ENCODE measurements at regions not wholly inside any gene's neighbourhood (a gene's known extent, or its start where the extent isn't known, plus 50 kb on each side); places are given as distances from the start of the nearest gene placed in this dataset.

DNA sequence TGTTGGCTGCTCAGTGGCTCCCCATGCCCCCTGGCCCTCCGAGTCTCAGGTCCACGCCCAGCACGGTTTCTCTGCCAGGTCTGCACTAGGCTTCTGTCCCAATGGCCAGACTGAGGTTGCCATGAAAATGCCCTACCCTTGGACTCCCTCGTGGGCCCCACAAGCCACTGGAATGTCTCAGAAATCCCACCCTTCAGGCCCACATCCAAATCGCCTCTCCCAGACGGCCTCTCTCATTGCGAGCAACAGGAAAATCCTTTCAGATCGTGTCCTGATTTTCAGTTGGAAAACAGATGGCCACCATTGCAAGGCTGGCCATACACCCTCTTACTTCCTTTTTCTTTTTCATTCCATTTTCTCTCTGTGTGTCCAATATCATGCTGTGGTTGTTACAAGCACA, 77.3 kb downstream of the IRF2BPL start:
- DNase-seq = no peak
- in situ Hi-C loops (cut with HindIII; ENCODE audit: low pct_ligation_motif_present, low pct_unique_long_range_greater_than_20kb, low sequenced_read_pairs) = no loop called here

DNA sequence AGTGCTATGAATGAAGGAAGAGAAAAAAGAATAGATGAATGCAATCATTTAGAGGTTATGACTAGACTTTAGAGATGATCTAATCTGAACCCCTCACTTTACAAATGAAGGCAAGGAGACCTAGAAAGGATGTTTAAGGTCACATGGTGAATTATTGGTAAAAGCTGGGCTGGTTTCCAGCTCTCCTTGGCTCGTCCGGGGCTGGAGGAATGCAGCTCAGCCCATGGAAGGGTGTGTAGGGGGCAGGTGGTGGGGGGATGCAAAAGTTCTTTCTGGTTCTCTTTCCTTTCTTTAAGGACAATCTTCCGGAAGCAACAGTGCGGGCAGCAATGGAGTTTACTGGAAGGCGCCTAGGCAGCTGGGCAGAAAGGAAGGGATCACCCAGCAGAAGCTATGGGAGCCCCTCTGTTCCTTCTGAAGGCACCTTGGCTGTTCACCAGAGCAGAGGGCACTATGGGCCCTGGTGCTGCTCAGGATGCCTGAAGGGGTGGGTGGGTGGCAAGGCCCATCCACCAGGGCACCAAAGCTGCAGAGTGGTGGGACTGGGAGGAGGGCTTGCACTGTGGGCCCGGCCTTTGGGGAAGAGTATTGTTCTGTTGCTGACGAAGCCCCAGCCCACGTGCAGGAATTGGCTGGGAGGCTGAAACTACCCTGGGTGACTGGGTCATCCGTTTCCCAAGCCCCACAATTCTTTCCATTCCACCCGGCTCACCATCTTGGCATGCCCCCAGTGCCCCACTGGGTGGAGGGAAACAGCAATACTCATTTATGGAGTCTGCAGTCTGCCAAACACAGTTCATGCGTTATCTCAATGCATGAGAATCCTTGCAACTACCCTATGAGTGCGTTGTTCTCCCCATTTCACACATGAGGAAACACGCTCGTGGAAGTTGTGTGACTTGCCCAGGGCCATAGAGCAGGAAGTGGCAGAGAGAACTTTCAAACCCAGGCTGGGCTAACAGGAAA, 78.2 kb downstream of the IRF2BPL start:
- peak; percentile 70 for DNase-seq
- in situ Hi-C loops (cut with HindIII; ENCODE audit: low pct_ligation_motif_present, low pct_unique_long_range_greater_than_20kb, low sequenced_read_pairs) = no loop called here

DNA sequence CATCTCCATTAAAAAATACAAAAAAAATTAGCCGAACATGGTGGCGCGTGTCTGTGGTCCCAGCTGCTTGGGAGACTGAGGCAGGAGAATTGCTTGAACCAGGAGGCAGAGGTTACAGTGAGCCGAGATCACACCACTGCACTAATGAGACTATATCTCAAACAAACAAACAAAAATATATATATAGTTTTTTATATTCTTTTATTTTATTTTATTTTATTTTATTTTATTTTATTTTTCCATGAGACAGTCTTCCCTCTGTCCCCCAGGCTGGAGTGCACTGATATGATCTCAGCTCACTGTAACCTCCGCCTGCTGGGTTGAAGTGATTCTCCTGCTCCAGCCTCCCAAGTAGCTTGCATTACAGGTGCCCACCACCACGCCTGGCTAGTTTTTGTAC, 79.5 kb downstream of the IRF2BPL start:
- in situ Hi-C loops (cut with HindIII; ENCODE audit: low pct_ligation_motif_present, low pct_unique_long_range_greater_than_20kb, low sequenced_read_pairs) = no loop called here
- DNase-seq = no peak

DNA sequence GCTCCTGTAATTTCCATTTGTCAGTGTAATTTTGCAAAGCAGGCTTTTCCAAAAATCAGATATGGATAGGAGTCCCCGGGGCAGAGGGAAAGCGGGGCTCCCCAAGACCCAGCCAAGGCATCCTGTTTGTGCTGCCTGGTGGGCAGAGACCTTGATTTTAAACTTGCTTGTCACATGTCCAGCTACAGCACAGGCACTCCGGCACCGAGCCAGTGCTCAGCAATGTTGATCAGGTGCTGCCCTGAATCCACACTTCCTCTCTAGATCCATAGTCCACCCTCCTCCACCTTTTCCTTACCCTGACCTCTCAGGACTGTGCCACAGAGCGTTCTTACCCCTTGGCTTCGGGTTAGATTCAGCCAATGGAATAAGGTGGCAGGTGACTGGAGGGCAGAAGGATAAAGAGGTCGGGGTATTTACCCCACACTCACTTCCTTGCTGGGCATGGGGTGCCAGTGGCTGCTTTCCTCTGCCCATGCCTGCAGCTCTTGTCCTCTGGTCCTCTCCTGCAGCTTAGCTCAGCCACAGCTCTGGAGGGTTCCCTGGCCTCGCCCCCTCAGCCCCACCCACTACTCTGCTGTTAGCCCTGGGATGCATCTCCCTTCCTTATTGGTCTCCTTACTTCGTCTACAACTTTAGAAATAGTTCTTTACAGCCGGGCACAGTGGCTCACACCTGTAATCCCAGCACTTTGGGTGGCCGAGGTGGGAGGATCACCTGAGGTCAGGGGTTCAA, 80.1 kb downstream of the IRF2BPL start:
- no peak for DNase-seq
- in situ Hi-C loops (cut with HindIII; ENCODE audit: low pct_ligation_motif_present, low pct_unique_long_range_greater_than_20kb, low sequenced_read_pairs) = no loop called here

DNA sequence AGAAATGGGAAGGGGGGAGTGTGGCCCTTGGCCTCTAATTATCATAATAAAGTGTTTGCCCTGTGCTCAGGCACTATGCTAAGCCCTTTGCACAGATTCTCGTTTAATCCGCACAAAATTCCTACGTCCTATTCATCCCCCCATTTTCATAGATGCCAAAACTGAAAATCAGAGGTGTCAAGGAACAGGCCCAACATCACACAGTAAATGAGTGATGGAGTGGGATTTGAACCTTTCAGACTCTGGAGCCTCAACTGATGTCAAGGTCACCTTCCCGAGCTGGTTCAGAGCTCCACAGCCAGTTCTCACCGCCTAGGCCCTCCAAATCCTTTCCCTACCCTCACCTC, 80.7 kb downstream of the IRF2BPL start:
- in situ Hi-C loops (cut with HindIII; ENCODE audit: low pct_ligation_motif_present, low pct_unique_long_range_greater_than_20kb, low sequenced_read_pairs) = no loop called here
- DNase-seq = no peak

DNA sequence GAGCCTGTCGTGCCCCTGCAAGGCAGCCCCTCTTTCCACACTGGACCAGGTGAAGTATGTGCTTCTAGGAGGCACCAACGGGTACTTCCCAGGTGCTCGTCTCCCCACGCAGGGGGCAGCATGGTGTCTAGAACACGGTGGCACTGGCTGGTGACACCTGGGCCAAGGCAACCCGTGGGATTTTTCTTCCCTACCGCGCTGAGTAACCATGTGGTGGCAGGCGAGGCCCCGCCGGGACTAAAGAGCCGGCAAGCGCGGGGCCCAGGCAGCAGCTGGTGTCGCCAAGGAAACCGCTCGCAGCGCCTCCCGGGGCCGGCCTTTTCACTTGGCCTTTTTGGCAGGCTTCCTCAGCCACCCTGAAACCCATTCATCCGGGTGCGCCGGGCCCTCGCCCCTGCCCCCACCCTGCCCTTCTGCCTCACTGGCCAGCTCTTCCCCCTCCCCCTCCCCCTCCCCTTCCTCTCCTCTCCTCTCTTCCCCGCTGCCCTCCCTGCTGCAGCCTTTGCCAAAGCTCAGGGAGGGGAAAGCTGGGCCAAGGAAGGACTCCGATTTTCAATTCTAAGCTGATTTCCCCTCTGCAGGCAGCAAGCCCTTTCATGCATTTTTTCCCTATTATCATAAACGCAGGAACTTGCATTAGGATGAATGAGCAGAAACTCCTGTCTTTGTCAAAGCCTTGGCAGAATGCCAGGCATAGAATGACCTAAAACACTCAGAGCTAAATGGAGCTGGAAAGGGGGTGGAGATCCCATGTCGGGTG, 81.2 kb downstream of the IRF2BPL start:
- in situ Hi-C loops (cut with HindIII; ENCODE audit: low pct_ligation_motif_present, low pct_unique_long_range_greater_than_20kb, low sequenced_read_pairs) = no loop called here
- DNase-seq = peak; percentile 91

DNA sequence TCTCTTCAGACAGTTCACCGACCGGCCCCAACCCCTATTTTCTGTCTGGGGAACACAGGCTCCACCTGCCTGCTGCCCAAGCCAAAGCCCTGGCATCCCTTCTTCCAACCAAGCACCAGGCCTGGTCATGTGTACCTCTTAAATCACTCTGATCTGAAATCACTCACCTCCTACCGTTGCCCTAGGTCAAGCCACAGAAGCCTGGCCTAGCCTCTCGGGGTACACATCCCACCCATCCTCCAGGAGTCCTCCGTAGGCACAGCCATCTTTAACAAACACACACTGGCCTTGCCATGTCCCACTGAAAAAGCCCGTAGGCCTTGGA, 81.8 kb downstream of the IRF2BPL start:
- DNase-seq = no peak
- in situ Hi-C loops (cut with HindIII; ENCODE audit: low pct_ligation_motif_present, low pct_unique_long_range_greater_than_20kb, low sequenced_read_pairs) = no loop called here

DNA sequence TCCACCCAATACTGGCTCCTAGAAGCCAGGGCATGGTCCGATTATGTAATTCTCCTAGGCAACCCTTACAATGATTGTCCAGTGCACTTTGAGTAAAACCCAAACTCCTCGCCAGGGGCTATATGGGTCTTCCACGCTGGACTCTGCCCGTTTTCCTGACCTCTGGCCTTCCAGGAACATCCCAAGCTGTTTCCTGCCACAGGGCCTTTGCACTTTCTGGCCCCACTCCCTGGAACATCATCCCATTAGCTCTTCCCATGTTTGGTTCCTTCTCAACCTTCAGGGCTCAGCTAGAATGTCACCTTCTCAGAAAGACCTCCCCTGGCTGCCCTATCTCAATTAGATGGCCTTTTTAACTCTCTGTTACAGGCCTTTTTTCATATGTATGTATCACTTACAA, 85.4 kb downstream of the IRF2BPL start:
- in situ Hi-C loops (cut with HindIII; ENCODE audit: low pct_ligation_motif_present, low pct_unique_long_range_greater_than_20kb, low sequenced_read_pairs) = no loop called here
- DNase-seq = no peak

DNA sequence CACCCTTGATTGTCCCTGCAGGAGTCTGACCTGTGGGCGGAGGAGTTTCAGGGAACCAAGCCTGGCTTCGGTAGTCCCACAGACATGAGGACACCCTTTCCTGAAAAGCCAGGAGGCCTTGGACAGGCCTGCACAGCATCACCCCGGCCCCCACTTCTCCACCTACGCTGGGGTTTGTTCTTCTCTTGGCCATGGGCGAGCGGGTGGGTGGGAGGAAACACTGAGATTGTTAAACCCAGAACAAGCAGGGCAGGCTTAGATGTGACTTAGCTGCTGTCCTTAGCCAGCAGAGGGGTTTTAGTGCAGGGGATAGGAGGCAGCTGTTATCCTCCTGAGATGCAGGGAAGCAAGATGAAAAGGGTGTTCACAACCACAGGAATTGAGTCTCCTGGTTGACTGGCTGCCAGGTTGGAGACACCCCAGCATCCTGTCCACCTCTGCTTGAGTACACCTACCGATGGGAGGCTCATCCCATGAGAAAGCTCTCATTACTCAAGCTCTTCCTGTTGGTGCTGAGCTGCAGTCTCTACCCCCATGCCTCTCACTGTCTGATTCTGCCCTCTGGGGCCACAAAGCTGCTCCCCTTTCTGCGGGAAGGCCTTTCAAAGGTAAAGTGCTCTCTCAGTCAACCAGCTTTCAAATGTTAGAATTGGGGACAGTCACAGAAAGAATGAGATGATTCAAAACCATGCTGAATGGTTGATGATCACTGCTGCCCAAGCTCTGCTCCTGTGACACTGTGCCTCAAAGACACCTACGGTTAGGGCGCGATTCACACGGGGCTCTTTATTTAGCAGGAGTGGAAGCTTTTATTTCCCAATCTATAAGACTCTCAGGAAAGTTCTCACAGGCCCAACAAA, 86.3 kb downstream of the IRF2BPL start:
- in situ Hi-C loops (cut with HindIII; ENCODE audit: low pct_ligation_motif_present, low pct_unique_long_range_greater_than_20kb, low sequenced_read_pairs) = no loop called here
- no peak for DNase-seq

DNA sequence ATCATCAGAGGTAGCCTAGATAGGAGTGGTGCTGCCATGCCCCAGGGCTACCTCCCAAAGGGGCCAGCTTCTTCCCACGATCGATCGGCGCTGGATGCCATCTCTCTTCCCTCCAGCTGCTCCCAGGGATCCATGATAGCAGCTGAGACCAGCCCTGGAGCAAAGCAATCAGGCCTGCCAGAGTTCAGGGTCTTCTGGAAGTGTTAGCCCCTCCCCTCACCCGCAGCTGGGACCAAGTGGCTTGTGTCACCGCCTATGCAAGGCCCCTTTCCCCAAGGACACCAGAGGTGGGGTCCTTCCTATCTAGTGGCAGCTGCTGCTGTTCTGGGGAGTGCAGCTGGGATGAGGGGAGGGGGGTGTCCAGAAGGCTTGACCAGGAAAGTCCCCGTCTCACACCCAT, 87.0 kb downstream of the IRF2BPL start:
- no peak for DNase-seq
- in situ Hi-C loops (cut with HindIII; ENCODE audit: low pct_ligation_motif_present, low pct_unique_long_range_greater_than_20kb, low sequenced_read_pairs) = no loop called here

DNA sequence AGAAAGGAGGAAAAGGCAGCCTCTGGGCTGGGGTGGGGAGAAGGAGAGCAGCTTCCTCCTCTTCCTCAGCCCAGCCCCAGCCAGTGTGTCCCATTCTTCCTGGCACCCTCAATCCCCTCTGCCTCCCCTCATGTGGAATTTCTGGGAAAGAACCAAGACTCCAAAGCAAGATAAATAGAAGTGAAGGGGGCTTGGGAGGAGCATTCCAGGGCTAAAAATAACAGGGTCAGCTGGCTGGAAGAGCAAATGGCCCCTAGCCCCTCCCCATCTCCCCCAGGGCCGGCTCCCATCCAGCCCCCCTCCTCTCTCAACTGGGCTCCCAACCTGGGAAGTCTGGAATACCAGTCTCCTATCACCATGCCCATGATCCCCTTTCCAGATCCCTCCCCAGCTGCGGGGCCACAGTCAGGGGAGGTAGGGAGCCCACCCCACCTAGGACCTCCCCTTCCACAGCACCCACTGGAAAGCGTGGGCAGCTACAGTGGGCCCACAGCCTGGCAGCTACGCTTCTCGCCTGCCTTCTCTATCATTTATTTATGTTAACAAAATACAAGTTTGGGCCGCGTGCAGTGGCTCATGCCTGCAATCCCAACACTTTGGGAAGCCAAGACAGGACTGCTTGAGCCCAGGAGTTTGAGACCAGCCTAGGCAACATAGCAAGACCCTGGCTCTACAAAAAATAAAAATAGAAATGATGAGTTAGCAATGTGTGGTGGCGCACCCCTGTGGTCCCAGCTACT, 88.3 kb downstream of the IRF2BPL start:
- in situ Hi-C loops (cut with HindIII; ENCODE audit: low pct_ligation_motif_present, low pct_unique_long_range_greater_than_20kb, low sequenced_read_pairs) = no loop called here
- no peak for DNase-seq

DNA sequence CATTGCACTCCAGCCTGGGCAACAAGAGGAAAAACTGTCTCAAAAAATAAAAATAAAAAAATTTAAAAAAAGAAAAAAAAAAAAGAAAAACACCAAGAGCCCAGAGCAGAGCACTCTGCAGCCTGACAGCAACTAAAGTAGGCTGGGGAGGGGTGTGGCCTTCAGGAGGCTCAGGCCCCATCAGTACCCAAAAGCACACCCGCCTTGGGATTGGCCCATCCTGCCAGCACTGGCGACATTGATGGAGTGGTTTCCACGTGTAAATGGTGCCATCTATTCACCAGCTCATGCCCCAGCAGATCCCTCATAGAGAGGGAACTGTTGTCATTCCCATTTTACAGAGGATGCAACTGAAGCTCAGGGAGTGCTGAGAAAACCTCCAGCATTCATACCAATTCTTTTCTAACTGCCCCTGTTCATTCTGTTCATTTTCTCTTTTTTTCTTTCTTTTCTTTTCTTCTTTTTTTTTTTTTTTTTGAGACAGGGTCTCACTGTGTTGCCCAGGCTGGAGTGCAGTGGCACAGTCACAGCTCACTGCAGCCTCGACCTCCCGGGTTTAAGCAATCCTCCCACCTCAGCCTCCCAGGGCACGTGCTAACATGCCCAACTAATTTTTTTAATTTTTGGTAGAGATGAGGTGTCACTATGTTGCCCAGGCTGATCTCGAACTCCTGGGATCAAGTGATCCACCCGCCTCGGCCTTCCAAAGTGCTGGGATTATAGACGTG, 89.3 kb downstream of the IRF2BPL start:
- in situ Hi-C loops (cut with HindIII; ENCODE audit: low pct_ligation_motif_present, low pct_unique_long_range_greater_than_20kb, low sequenced_read_pairs) = no loop called here
- no peak for DNase-seq

DNA sequence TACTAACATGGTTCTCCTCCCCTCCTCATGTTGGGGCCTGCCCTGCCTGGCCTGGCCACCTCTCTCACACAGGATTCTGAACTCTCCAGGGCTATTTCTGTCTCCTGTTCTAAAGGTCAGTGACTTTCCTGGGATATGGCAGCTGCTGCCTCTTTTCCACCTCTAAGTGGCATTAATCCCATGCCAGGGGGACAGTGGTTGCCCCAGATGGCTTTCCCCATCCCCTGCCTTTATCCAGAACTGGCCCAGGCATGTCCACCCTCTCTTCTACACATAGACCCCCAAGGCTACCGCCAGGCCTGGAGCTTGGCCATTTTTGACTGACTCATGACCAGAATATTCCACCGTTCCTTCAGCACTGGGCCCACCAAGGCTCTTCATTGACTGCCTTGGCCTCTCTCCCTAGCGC, 90.4 kb downstream of the IRF2BPL start:
- in situ Hi-C loops (cut with HindIII; ENCODE audit: low pct_ligation_motif_present, low pct_unique_long_range_greater_than_20kb, low sequenced_read_pairs) = no loop called here

DNA sequence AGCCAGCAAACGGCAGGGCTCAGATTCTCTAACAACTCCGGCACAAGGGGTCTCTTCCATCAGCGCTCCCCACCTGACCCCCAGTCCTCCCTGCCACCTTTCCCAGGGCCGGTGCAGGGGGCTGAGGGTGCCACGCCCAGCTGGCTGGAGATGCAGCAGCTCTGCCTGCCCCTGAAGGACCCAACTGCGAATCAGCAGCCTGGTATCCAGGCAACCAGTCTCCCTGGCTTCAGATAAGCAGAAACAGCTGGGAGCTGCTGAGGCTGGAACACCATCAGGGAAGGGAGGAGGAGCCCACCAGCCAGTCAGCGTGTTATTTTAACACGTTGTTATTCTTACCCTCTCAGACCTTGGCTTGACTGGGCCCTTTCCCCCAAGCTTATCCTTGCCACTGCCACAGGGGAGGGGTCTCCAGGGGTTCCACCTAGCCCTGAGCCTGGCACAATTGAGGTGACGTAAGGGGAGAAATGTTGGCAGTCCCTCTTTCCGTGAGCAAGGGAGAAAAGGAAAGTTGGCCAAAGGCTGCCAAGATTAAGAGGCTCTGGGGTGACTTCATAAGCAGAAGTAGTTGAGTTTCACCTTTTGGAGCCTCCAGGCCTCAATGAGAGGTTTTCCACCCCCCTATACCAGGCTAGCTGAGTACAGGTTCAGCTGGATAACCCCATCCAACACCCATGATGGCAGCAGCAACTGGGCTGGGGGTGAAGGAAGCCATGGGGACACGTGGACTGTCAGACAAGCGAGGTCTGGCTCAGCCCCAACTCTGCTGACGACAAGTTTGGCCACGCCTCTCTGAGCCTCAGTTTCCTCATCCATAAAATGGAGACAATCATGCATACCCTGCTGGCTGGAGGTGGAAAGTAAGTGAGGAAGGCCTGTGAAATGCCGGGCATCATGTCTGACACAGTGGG, 91.1 kb downstream of the IRF2BPL start:
- in situ Hi-C loops (cut with HindIII; ENCODE audit: low pct_ligation_motif_present, low pct_unique_long_range_greater_than_20kb, low sequenced_read_pairs) = no loop called here
- no peak for DNase-seq

More for the DNA sequence above, 90.4 kb downstream of the IRF2BPL start:
- no peak for DNase-seq

DNA sequence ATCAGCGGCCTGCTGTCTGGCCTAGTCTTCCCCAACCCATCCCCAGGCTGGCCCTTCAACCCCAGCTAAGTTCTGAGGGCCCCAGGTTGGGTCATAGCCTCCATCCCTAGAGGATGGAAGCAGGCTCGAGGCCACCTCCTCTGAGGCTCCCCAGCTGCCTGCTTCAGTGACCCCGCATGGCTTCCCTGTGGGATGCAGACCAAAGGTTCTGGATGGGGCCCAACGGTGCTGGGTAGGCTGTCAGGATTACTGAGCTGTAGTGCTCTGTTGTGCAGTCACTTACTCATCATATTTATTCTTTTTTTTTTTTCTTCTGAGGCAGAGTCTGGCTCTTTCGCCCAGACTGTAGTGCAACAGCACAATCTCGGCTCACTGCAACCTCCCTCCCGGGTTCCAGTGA, 92.0 kb downstream of the IRF2BPL start:
- no peak for DNase-seq
- in situ Hi-C loops (cut with HindIII; ENCODE audit: low pct_ligation_motif_present, low pct_unique_long_range_greater_than_20kb, low sequenced_read_pairs) = no loop called here

DNA sequence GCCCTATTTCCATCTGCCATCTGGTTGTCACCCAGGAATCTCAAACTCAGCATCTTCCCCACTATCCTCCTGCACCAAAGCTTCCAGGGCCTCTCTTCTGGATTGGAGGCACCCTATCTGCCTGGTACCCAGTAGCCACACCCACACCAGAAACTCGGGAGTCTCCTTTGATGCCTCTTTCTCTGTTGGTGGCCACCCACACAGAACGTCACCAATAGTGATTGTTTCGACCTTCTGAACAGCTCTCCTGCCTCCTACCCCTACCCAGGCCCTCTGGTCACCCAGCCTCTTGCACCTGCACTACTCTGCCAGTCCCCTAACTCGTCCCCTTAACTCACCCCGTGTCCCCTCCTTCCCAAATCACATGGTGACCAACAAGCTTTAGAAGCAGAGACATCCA, 95.0 kb downstream of the IRF2BPL start:
- DNase-seq = no peak
- in situ Hi-C loops (cut with HindIII; ENCODE audit: low pct_ligation_motif_present, low pct_unique_long_range_greater_than_20kb, low sequenced_read_pairs) = no loop called here

Data from ACHN (cell line).